IMR-90 (cell line): ENCODE measurements at regions not wholly inside any gene's neighbourhood (a gene's known extent, or its start where the extent isn't known, plus 50 kb on each side); places are given as distances from the start of the nearest gene placed in this dataset.
"Not testable (repeated sequence)": the region's sequence is repeated elsewhere in the genome, so short reads cannot be mapped to it uniquely, and the experiment has no call there.

Source experiments
- ATAC-seq: fragments of 200-7000 bp; cut with Tn5 transposase; 2 replicates; pipeline ENCODE4 v1.9.1; 2020; ENCODE audit warnings: low read depth, mild to moderate bottlenecking, moderate library complexity
- BruUV-seq: library from RNA; stranded (reverse); fragments of 400-500 nt; replicated peaks from 2 replicates; lab custom pipeline; 2021; lab: Mats Ljungman, UMichigan
- CTCF ChIA-PET: fragments of 300-600 bp; formaldehyde crosslinking; extraction: SDS; loops from one replicate; lab custom pipeline; 2021; ENCODE audit warnings: antibody characterized with exemption; lab: Yijun Ruan, JAX
- POLR2A ChIA-PET: fragments of 300-600 bp; sonication (Branson Sonifier 250); formaldehyde crosslinking; loops from one replicate; lab custom pipeline; 2022; ENCODE audit warnings: antibody characterized with exemption; ENCODE audit not compliant: unreplicated experiment; lab: Charles Lee
- DNase-seq: peaks from one replicate; pipeline ENCODE4 v3.0.0; 2013
- H2AFZ ChIP-seq: replicated peaks from 2 replicates; pipeline ENCODE3; 2013; ENCODE audit warnings: low read length, mild to moderate bottlenecking; ENCODE audit not compliant: poor library complexity
- H2AK5ac ChIP-seq: 2 replicates; pipeline ENCODE4 v1.6.1; 2013; ENCODE audit warnings: low read depth, low read length, inconsistent platforms
- H2AK9ac ChIP-seq: replicated peaks from 2 replicates; pipeline ENCODE3; 2013; ENCODE audit warnings: mild to moderate bottlenecking, low read depth, low read length, moderate library complexity; ENCODE audit not compliant: poor library complexity
- H2BK120ac ChIP-seq: 2 replicates; pipeline ENCODE4 v1.6.1; 2013; ENCODE audit warnings: low read depth, low read length, inconsistent platforms
- H2BK15ac ChIP-seq: 3 replicates; pipeline ENCODE4 v1.6.1; 2013; ENCODE audit warnings: low read depth, low read length, inconsistent platforms
- H2BK20ac ChIP-seq: 2 replicates; pipeline ENCODE4 v1.6.1; 2013; ENCODE audit warnings: low read depth, mild to moderate bottlenecking, inconsistent platforms, low read length, moderate library complexity
- H2BK5ac ChIP-seq: 2 replicates; pipeline ENCODE4 v1.6.1; 2013; ENCODE audit warnings: mild to moderate bottlenecking, low read depth, low read length, inconsistent platforms; ENCODE audit not compliant: poor library complexity, severe bottlenecking
- H3K14ac ChIP-seq: replicated peaks from 2 replicates; pipeline ENCODE4 v1.6.1; 2013; ENCODE audit warnings: low read depth, low read length, inconsistent platforms
- H3K18ac ChIP-seq: 2 replicates; pipeline ENCODE4 v1.6.1; 2013; ENCODE audit warnings: low read depth, low read length, control low read depth
- H3K23ac ChIP-seq: 2 replicates; pipeline ENCODE4 v1.6.1; 2013; ENCODE audit warnings: low read depth, low read length, inconsistent platforms
- H3K27ac ChIP-seq: 2 replicates; pipeline ENCODE4 v1.5.1; 2013; ENCODE audit warnings: mild to moderate bottlenecking, control low read depth, low read length; ENCODE audit not compliant: insufficient read depth
- H3K27me3 ChIP-seq: 2 replicates; pipeline ENCODE4 v1.6.1; 2013; ENCODE audit warnings: low read length; ENCODE audit not compliant: control insufficient read depth, insufficient read depth
- H3K36me3 ChIP-seq: 2 replicates; pipeline ENCODE4 v1.6.1; 2013; ENCODE audit warnings: low read length, mixed read lengths; ENCODE audit not compliant: control insufficient read depth, insufficient read depth
- H3K4ac ChIP-seq: 2 replicates; pipeline ENCODE4 v1.6.1; 2013; ENCODE audit warnings: low read depth, low read length, inconsistent platforms
- H3K4me1 ChIP-seq: 2 replicates; pipeline ENCODE4 v1.6.1; 2013; ENCODE audit warnings: low read length, mixed read lengths; ENCODE audit not compliant: control insufficient read depth, insufficient read depth
- H3K4me2 ChIP-seq: 2 replicates; pipeline ENCODE4 v1.6.1; 2013; ENCODE audit warnings: low read depth, mild to moderate bottlenecking, control low read depth, low read length, moderate library complexity
- H3K4me3 ChIP-seq: 2 replicates; pipeline ENCODE4 v1.5.1; 2013; ENCODE audit warnings: low read depth, mild to moderate bottlenecking, control low read depth, low read length, moderate library complexity; ENCODE audit not compliant: insufficient read depth
- H3K56ac ChIP-seq: 2 replicates; pipeline ENCODE4 v1.6.1; 2013; ENCODE audit warnings: low read length, inconsistent platforms; ENCODE audit not compliant: insufficient read depth; ENCODE audit errors: extremely low read depth
- H3K79me1 ChIP-seq, 2 experiments: 2 replicates each; pipeline ENCODE4 v1.6.1; 2013; ENCODE audit warnings: low read length in 2 of 2, inconsistent platforms in 1 of 2, low read depth in 1 of 2
- H3K9ac ChIP-seq: 2 replicates; pipeline ENCODE4 v1.6.1; 2013; ENCODE audit warnings: low read depth, low read length, control low read depth
- H3K9me1 ChIP-seq: 2 replicates; pipeline ENCODE4 v1.6.1; 2013; ENCODE audit warnings: low read length, inconsistent platforms; ENCODE audit not compliant: insufficient read depth
- H3K9me3 ChIP-seq: 2 replicates; pipeline ENCODE4 v1.6.1; 2013; ENCODE audit warnings: low read length; ENCODE audit not compliant: control insufficient read depth, insufficient read depth
- H4K20me1 ChIP-seq: 2 replicates; pipeline ENCODE4 v1.6.1; 2013; ENCODE audit warnings: low read length, inconsistent platforms; ENCODE audit not compliant: insufficient read depth
- H4K5ac ChIP-seq: 2 replicates; pipeline ENCODE4 v1.6.1; 2013; ENCODE audit warnings: mild to moderate bottlenecking, low read depth, low read length, control low read depth
- H4K8ac ChIP-seq, 2 experiments: 2 replicates each; pipeline ENCODE4 v1.6.1; 2013; ENCODE audit warnings: low read depth in 2 of 2, low read length in 2 of 2, control low read depth in 1 of 2, inconsistent platforms in 1 of 2
- H4K91ac ChIP-seq: 2 replicates; pipeline ENCODE4 v1.6.1; 2013; ENCODE audit warnings: low read depth, low read length, inconsistent platforms; ENCODE audit not compliant: insufficient read depth
- WGBS, 2 experiments: methylation state at CpG; one replicate each; pipeline versions ENCODE4 v1.1.5 to v1.1.7; 2013; ENCODE audit warnings: missing lambda C conversion rate in 2 of 2; ENCODE audit not compliant: insufficient read length in 1 of 2; ENCODE audit errors: extremely low coverage in 2 of 2; 5-methylcytosine and 5-hydroxymethylcytosine counted together
- dilution Hi-C: fragments of 300-500 bp; cut with HindIII; formaldehyde crosslinking; loops from one replicate; pipeline ENCODE4 v1.14.3; 2018; ENCODE audit warnings: low sequenced_read_pairs; ENCODE audit not compliant: unreplicated experiment
- in situ Hi-C: fragments of 300-500 bp; cut with MboI; formaldehyde crosslinking; loops from 3 replicates; pipeline ENCODE4 v1.14.3; 2019; ENCODE audit warnings: low sequenced_read_pairs, inconsistent platforms, mixed read lengths
- intact Hi-C: fragments of 100-400 bp; cut with micrococcal nuclease; formaldehyde crosslinking; loops from 2 replicates; pipeline ENCODE4 v1.10.0; 2022

DNA sequence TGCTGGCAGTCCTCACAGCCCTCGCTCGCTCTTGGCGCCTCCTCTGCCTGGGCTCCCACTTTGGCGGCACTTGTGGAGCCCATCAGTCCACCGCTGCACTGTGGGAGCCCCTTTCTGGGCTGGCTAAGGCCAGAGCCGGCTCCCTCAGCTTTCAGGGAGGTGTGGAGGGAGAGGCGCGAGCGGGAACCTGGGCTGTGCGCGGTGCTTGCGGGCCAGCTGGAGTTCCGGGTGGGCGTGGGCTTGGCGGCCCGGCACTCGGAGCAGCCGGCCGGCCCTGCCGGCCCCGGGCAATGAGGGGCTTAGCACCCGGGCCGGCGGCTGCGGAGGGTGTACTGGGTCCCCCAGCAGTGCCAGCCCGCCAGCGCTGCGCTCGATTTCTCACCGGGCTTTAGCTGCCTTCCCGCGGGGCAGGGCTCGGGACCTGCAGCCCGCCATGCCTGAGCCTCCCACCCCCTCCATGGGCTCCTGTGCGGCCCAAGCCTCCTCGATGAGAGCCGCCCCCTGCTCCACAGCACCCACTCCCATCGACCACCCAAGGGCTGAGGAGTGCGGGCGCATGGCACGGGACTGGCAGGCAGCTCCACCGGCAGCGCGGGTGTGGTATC, 120.4 kb downstream of the ESM1 start:
- 98% methylated on average over 12 of the region's 44 CpGs; no CpG with 5 or more reads in 1 of the 2 experiments for WGBS, 2 experiments
- H3K36me3 ChIP-seq, H3K4ac ChIP-seq, H3K9me1 ChIP-seq, H4K20me1 ChIP-seq, POLR2A ChIA-PET, H3K27ac ChIP-seq, H3K14ac ChIP-seq, H3K18ac ChIP-seq, H3K9me3 ChIP-seq, H3K56ac ChIP-seq, H3K79me1 ChIP-seq, H4K8ac ChIP-seq, ATAC-seq, H3K9ac ChIP-seq, H4K5ac ChIP-seq, H3K23ac ChIP-seq, H2BK120ac ChIP-seq, H3K4me3 ChIP-seq, H2BK20ac ChIP-seq, H2AK9ac ChIP-seq, dilution Hi-C loops, H2BK5ac ChIP-seq, H3K27me3 ChIP-seq, H2AK5ac ChIP-seq, H4K91ac ChIP-seq, H2BK15ac ChIP-seq, DNase-seq, H2AFZ ChIP-seq, H3K4me2 ChIP-seq, BruUV-seq: not testable (repeated sequence)
- intact Hi-C loops (loop anchor here (10.0 kb wide), 1 partner anchor 420 kb away; no protein-coding TSS in a partner anchor), in situ Hi-C loops (loop anchor here (5.0 kb wide), 1 partner anchor 348 kb away; the partner anchor contains the start of gene SNX18)
- CTCF ChIA-PET, result interaction anchor here (1.2 to 2.8 kb wide), 2 partner anchors 348 to 349 kb away, joined by 3 to 14 read pairs; partner anchors contain the start of gene SNX18
- H3K4me1 ChIP-seq, result peaks cover 11% of the 10 kb centered on the region
